ENCODE measurements at regions not wholly inside any gene's neighbourhood (a gene's known extent, or its start where the extent isn't known, plus 50 kb on each side); places are given as distances from the start of the nearest gene placed in this dataset.

DNA sequence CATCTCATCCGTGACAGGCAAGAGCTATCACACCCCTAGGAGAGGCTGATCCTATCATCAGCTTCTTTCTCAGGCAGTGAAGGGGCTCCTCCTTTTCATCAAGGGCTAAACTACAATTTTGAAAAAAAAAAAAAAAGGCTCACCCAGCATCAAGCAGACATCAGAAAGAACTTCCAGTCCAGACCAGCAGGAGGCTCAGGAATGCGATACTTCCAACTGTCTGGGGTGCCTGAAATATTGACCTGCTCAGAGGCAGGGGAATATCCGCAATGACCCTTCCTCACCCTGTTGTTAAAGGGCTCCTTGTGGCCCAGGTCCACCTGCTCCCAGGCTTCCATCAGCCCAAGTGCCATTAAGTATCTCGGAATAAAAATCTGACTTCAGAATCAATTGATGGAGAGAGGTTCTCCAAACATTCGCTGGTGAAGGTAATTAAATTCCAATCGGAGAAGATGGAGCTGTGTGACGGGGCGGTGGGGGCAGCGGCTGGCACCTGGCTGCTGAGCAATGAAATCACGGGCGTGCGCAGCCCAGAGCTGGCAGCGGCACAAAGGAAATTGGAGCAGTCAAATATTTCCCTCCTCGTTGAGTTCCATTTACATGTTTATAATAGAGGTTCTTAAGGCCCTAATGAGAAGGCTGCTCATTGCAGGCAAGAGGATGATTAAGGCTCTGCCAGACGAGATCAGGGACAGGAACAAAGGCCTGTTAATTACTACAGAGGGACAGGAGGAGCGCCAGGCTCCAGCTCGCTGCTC is 69.0 kb upstream of the THY1 start:
- no peak for DNase-seq (ENCODE audit: low read depth in 2 of 2)

DNA sequence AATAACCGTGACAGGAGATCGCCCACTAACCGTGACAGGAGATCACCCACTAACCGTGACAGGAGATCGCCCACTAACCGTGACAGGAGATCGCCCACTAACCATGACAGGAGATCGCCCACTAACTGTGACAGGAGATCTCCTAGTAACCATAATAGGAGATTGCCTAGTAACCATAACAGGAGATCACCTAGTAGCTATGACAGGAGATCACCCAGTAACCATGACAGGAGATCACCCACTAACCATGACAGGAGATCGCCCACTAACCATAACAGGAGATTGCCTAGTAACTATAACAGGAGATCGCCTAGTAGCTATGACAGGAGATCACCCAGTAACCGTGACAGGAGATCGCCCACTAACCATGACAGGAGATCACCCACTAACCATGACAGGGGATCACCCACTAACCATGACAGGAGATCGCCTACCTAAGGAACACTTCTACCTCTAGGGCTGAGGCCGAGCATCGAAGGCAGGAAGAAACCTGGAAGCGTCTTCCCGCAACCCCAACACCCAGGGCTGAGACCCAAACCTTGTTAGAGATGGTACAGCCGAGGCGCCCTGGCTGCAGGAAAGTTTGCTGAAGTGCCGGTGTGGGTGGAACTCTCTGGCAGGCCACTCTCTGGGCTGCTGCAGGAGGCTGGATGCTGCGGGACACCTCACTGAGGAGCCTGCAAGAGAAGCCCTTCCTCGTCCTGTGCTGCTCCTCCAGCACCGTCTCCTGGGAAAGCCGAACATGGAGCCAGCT is 67.5 kb upstream of the THY1 start:
- no peak for DNase-seq (ENCODE audit: low read depth in 2 of 2)

DNA sequence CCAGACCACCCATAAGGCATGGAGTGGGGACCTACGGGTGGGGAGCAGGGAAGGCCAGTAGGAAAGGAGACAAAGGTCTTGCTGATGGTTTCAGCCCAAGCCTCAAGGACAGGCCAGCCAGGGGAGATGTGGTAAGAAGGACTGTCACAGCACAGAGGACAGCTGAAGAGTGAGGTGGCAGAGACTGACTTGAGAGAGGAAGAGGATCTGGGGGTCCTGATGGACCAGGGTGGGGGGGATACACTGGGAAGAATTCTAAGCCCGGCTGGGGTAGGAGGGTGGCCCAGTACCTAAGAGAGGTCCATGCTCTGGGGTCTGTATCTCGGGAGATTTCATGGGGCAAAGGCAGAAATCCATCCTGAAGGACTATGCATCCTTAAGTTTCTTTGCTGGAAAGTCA is 66.1 kb upstream of the THY1 start:
- no peak for DNase-seq (ENCODE audit: low read depth in 2 of 2)

DNA sequence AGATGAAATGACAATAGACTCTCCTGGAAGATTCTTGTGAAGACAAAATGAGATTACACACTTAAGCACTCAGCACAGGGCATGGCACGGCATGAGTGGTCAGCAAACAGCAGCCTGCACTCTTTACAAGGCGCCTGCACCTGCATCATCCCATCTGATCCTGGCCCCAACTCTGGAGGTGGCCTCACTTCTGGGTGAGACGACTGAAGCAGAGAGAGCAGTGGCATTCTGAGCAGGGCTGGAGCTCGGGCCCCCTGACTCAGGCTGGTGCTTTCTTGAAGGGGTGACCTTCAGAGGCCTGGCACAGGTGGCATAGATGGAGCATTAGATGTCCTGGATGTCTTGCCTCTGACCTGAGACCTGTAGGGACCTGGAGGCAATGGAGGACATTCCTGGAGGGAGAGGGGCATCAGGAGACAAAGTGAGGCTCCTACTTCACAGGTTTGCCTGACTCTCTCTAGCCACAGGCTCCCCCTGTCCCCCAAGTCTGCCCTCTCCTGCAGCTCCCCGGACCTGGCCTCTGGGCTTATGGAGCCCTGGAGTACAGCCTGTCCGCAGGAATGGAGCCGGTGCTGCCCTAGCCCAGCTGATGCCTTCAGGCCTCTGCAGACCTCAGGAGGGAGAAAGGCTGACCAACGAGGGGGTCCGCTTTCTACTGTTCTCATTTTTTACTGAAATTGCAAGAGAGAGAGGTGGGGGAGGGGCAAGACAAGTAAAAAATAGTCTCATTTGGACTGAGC is 65.5 kb upstream of the THY1 start:
- DNase-seq (ENCODE audit: low read depth in 2 of 2) = no peak

DNA sequence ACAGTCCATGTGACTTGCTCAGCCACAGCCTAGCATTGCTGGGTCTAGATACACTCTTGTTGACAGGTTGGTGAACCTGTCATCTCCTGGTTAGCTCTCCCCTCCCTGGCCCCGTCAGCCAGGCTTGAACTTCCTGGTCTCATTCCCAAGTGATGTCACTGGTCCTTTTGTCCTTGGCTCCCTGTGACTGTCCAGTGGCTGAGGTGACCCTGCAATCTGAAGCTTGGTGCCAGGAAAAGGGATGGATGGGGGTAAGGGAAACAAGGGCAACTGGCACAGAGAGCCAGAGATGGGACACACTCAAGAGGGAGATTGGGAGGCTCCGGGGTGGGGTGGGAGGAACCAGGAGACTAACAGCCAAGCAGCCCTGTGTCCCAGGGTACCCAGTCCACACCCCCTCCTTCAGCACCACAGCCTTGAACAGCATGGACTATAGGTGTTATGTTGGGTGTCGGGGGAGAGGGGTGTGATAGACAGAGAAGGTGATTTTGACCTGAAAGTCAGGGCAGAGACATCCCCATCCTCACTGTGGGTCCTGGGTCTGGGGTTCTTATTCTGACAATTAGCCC is 63.8 kb upstream of the THY1 start:
- no peak for DNase-seq (ENCODE audit: low read depth in 2 of 2)

DNA sequence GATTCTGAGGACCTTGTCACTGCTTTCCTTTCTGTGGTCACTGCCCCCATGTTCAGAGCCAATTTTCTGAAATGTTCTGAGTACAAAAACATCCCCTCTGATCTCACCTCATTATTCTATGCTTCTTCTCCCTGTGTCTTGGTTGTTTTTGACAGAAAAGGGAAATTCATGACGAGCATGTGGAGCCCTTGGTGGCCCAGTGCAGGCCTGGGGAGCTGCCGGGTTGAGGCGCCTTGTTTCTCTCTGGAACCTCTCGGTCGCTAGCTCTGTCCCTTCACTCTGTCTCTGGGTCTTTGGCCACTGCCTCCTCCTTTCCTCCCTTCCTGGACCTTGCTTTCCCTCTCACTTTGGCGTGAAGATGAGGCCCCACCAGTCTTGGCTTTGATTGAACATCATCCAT is 63.0 kb upstream of the THY1 start:
- DNase-seq (ENCODE audit: low read depth in 2 of 2) = no peak

DNA sequence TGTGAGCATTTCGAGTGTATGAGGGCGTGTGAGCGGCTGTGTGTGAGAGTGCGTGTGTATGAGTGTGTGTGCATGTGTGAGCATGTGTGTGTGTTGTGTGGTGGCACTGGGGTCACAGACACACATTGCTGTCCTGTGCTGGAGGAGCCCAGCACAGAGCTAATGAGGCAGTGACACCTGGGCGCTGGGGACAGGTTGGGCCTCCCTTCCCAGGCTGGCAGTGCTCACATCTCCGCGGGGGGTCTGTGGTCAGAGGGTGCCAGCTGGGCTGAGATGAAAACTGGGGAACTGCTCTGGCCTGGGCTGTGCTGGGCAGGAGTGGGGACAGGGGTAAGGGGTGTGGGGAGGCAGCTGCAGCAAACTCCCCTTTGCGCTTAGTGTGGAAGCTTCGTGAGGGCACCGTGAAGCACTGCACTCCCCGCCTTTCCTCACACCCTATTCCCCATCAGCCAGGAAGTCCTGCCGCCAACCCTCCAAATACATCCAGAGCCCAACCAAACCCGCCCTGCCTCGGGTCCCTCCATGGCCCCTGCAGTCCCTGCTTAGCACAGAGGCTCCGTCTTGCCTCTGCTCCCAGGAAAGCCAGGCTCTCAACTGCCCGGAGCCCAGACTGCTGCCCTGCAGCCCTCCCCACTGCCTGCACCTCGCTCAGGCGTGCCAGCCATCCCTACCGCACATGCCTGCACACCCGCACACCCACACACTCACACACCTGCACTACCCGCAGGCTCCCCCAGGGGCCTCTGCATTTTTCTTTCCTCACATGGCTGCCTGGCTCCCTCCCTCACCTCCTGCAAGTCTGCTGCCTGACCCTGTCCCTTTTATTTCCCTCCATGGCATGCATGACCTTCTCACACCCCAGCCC is 62.0 kb upstream of the THY1 start:
- DNase-seq (ENCODE audit: low read depth in 2 of 2) = no peak

DNA sequence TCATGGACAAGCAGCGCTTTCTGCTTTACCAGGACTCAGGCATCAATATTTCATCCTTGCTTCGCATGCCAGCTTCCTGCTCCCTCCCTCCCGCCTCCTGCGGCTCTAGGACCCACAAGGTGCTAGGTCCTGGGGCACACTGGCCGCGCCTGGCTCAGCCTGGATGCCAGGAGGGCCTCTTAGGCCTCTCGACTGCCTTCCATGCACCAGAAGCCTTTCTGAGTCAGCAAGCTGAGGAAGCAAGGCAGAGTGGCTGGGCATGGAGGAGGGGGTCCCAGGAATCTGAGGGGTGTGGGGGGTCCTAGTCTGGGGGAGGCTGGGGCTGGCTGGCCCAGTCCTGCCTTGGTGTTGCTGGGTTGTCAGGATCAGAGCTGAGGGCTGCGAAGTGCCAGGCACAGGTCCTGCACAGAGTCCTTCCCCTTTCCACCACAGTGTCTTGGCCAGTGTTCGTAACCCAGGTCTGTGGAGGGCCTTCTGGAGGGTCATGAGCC is 61.0 kb upstream of the THY1 start:
- DNase-seq (ENCODE audit: low read depth in 2 of 2) = no peak

DNA sequence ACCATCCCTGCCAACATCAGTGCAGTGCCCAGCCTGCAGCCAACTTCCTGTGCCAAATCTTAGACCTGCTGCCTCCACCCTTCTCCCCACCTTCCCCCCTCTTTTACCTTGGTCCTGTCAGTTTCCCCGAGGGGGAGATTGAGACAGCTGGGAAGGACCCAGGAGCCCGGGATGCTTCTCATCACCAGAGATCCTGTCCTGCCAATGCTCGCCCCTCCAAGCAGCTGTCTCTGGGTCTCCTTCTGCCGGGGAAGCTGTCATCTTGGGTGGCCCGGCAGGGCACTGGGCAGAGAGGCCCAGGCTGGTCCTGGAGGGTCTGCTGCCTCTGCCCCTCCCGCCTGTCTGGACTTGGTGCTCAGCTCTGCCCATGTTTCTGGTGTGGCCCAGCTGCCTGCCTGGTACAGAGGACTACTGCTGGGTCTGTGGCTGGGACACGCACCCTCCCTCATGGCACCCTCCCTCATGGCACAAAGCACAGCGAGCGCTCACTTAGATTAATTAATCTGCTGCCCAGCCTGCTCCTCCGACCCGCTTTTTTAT is 60.4 kb upstream of the THY1 start:
- no peak for DNase-seq (ENCODE audit: low read depth in 2 of 2)

DNA sequence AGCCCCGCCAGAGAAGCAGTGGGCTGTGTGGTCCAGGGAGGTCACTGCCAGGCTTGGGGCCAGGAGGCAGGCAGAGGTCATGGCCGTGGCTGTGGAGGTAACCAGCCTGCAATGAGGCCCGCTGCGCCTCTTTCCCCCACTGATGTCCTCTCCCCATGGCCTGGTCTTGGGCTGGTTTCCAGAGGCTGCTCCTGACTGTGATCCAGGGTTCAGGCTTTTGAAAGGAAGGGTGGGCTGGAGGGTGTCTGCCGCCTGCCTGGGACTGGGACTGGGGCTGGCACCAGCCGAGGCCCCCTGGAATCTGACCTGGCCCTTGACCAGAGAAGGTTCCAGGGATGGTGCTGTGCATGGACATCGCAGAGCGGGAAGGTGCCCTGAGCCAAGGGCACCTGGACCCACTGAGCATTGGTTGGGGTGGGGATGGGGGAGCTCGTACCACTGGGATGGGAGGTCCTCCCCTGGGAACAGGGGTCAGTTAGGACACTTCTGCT is 59.6 kb upstream of the THY1 start:
- DNase-seq (ENCODE audit: low read depth in 2 of 2) = no peak

DNA sequence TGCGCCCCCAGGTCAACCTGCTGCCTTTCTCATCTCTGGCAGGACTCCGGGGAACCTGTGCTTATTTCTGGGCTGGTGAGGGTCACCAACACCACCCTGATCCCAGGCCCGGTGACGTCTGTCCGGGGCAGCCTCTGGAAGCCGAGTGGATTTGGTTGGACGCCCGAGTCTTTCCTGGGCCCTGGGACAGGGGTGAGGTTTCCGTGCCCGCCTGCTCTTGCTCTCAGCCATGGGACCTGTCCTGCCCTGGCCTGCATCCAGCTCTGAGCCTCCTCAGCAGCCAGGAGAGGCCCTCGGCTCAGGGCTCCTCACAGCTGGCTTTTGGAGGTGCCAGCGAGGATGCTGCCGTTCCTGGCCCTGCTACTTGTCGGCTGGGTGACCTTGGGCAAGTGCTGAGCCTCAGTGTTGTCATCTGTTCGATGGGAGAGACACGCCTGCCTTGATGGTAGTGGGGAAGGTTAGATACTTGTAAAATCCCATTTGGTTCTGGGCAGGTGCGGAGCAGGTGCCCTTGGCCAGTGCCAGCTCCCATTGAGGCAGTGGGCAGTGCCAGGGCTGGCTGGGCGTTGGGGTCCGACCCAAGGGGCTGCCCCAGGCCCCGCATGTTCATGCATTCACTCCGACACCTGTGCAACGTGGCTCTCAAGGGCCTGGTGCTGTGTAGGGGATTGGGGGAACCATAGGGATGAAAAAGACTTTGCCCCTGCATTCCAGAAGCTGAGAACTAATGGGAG is 58.9 kb upstream of the THY1 start:
- no peak for DNase-seq (ENCODE audit: low read depth in 2 of 2)

DNA sequence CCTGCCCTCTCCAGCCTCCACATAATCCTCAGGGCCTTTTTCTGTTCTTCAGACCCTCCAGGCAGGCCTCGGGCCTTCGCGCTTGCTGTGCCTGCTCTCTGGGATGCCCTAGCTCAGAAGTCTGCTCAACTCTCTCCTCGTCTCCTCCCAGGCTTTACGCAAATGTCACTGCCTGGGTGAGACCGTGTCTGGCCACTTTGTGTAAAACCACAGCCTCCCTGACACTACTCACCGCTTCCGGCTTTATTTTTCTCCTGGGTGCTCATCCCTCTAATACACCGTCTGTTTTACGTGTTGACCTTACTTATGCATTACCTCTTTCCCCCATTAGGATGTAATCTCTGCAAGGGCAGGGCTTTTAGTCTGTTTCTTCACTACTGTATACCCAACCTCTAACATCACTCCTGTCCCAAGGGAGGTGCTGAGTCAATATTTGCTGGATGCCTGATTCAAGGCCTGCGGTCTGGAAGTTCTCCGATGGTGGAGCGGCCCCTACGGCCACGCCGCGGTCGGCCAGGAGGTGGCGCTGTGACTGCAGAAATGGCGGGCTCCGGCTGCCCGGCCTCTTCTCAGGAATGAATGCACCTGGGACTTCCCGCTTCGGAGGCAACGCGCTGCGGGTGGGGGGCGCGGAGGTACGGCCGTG is 58.2 kb upstream of the THY1 start:
- DNase-seq (ENCODE audit: low read depth in 2 of 2) = peak; percentile 19 to 38

DNA sequence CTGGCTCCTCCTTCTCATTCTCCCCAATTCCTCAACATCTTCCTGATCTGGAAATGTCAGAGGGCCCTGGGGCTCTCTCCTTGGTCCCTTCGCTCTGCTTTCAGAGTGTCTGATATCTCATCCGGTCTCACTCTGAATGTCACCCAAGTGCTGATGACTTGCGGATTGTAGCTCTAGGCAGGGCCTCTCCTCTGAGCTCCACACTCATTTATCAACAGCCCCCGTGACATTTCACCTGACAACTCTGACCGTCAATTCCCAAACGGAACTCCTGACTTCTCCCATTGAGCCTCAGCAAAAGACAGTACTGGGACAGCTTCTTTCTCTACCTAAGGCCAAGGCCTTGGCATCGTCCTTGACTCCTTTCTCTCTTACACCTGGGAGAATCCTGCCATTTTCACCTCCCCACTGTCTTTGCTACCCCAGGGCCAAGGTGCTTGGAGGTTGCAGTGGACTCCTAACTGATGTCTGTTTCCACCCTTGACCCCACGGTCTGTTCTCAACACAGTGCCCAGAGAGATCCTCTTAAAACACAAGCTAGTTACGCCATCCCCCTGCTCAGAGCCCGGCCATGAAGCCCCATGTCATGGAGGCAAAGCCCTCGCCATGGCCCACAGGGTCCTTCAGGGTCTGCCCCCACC is 57.5 kb upstream of the THY1 start:
- no peak for DNase-seq (ENCODE audit: low read depth in 2 of 2)

DNA sequence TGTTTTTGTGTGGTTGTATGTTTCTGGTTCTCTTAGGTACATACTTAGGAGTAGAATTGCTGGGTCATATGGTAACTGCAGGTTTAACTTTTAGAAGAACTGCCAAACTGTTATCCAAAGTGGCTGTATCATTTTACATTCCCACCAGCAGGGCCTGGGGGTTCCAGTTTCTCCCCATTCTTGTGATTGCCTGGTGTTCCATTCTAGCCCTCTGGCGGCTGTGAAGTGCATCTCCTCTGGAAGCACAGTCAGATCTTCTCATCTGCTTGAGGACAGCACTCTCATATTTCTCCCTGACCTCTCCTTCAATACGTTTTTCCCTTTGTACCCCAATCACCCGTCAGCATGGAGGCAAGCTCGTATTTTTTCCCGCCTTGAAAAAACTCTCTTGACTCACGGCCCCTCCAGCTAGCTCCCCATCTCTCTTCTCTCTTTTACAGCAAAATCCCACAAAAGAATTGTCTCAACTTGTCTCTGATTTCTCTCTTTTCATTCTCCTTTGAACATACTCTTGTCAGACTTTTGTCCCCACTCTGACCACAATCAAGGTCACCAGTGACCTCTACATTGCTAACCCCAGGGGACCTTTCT is 56.8 kb upstream of the THY1 start:
- DNase-seq (ENCODE audit: low read depth in 2 of 2) = no peak

DNA sequence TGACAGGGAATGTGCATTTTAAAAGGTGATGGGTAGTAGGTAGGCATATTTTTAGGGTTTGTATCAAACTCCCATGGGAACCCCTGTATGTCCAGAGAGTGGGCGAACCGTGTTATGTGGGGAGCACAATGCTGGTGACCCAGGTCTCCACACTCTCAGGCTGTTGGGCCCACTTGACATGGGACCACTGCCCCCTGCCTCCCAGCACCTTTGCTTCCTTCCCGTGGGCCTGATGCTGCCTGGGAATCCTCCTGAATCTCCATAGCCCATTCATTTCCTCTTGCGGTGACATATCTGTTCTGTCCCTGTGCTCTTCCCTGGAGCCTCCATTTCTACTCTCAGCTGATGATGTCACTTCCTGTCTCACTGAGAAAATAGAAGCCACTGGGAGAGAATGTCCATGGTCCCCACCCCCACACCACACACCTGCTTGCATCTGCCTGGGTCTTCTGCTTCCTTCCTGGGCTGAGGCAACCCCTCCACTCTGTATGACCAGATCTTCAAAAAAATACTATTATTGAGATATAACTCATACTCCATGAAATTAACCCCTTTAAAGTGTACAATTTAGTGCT is 55.8 kb upstream of the THY1 start:
- no peak for DNase-seq (ENCODE audit: low read depth in 2 of 2)

DNA sequence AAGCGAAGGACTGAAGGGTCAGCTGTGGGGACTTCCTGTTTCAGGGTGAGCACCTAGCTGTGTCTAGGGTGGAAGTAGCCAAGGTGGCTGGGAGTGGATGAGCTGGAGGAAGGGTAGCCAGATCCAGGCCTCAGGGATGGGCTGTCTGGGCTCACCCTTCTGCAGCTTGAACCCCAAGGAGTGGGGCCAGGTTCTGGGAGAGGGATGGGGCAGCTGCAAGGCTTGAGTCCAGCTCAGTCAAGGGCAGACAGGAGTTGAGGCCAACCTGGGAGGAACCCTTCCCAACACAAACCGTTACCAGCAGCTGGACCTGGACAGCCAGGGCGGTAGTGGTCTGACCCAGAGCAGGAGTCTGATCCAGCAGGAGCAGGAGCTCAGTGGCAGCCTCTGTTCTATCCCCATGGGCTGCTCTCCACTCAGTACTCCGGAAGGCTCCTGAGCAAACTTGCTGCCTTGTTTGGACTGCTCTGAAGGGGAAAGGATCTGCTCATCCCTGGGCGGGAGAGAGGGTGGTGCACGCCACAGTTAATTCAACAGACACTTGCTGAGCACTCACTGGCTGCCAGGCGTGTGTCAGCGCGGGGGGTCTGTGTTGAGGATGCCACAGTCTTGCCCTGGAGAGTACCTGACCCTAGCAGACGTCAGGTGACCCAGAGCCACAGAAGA is 53.8 kb upstream of the THY1 start:
- DNase-seq (ENCODE audit: low read depth in 2 of 2) = no peak

DNA sequence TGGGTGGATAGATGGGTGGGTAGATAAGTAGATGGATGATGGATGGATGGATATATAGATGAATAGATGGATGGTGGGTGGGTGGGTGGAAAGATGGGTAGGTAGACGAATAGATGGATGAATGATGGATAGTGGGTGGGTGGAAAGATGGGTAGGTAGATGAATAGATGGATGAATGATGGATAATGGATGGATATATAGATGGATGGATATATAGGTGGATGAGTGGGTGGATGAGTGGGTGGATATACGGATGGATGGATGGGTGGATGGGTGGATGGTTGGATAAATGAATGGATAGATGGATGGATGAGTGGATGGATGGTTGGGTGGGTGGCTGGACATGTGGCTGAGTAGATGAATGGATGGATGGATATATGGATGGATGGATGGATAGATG is 53.1 kb upstream of the THY1 start:
- no peak for DNase-seq (ENCODE audit: low read depth in 2 of 2)
